ENCODE measurements at regions not wholly inside any gene's neighbourhood (a gene's known extent, or its start where the extent isn't known, plus 50 kb on each side); places are given as distances from the start of the nearest gene placed in this dataset.
A peak's percentile ranks its signal among the peaks of the same experiment; 100 is the strongest.
"Not testable (repeated sequence)": the region's sequence is repeated elsewhere in the genome, so short reads cannot be mapped to it uniquely, and the experiment has no call there.

- DNase-seq = no peak
Observed at GRCh38 chr6:81561071-81561564, 191.4 kb downstream of the TENT5A start.

DNA sequence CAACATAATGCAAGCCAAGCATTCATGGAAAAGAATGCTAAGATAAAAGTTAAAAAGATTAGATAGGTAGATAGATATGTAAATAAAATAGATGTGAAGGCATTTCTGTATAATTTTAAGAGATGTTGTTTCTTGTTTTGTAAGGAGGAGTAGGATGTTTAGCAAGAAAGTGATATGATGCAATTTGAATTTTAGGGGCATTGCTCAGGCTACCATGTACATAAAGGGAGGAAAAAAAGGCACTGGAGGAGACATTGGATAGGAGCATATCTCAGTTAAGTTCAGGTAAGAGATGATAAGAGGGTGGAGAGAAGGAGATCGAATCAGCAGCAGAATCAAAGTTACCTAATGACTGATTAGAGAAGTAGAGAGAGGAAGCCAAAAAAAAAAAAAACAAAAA lies 194.7 kb downstream of the TENT5A start:
- no peak for DNase-seq

GRCh38 chr6:81556551-81556950 lies 195.9 kb downstream of the TENT5A start:
- no peak for DNase-seq

- DNase-seq = no peak
Observed at GRCh38 chr6:81553216-81553615, 199.3 kb downstream of the TENT5A start.

- no peak for DNase-seq
Observed at GRCh38 chr6:81552644-81553043, 199.8 kb downstream of the TENT5A start.

- no peak for DNase-seq
Observed at GRCh38 chr6:81547149-81547548, 205.3 kb downstream of the TENT5A start.

DNA sequence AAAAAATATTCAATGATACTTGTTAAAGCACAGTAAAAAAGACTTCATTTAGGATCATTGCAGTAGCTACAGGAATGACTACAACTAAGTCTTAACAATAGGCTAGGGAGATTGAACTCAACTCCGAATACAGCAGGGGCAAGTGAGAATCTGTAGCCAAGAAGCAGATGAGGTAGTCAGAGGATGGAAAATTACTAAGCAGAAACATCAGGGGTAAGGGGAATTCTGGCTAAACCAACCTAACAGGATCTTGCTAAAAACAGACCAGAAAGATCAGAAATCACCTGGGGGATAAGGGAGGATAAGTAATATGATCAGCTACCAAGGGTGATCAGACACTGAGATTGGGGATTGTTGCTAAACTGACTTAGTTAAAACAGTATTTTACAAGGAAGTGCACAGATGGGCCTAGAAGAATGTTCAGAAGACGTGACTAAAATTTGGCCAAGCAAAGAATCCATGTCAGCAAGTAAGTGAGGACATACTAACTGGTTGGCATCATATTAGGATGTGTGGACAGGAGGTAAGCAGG lies 217.5 kb downstream of the TENT5A start:
- no peak for DNase-seq

GRCh38 chr6:81531869-81532561 lies 220.5 kb downstream of the TENT5A start:
- no peak for DNase-seq

DNA sequence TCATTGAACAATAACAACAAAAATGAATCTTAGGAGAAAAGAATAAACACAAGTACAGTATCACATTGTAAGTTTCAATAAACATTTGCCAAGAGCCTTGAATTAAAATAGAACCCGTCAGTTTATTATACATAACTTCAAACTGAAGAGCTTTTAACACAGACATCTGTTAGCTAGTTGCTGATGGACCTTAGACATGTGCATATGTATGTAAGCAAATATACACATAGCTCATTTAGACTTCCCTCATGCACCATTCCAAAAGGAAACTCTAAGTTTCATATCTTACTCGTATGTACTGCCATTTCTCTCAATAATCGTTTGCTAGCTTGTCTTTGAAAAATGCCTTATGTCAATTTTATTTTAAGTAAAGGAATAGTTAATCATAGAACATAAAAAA lies 235.0 kb downstream of the TENT5A start:
- DNase-seq = no peak

DNA sequence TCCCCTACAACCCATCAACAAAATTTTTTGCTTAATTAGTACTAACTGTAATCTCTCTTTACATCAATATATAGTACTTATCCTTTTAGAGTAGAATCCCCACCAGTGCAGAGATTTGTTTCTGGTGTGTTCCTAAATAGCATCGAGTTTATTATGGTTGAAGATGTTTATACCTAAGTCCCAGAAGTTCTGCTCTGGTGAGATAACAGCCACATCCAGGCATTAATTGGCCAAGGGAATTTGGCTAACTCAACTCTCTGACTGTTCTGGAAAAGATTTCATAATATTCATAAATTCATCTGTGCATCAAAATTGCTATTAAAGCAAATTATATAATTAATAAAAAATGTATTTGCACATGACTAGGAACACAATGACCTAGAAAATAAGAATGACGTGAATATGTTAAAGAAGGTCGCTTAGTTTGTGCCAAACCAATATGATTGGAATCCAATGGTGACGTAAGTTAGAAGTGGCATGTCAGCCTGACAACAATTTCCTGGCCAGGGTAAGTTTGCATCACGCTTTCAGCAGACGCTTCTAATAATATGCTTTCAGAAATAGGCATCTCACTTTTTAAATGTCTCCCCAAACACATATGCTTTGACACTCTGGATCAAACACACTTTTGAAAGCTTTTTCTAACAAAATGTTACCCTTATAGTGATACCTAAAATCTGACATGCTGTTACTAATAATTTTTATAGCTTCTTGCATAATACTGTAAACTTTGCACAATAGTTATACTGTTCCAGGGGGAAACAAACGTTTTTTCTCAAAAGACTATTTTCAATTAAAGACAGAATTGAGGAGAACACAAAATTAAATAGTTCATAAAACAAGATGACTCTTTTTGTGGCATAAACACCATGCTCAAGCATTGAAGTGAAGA lies 236.7 kb downstream of the TENT5A start:
- DNase-seq = no peak

DNA sequence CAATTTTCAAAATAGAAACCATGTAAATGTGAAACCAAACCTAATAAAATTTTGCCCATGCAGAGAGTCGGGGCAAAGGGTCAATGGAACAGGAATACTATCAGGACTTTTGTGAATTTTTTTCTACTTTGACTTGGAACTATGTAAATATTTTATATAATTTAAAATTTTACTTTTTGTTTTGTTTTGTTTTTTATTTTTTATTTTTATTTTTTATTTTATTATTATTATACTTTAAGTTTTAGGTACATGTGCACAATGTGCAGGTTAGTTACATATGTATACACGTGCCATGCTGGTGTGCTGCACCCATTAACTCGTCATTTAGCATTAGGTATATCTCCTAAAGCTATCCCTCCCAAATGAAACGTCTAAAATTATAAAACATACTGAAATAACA lies 238.3 kb downstream of the TENT5A start:
- not testable (repeated sequence) for DNase-seq

GRCh38 chr6:81511423-81511822 lies 241.1 kb downstream of the TENT5A start:
- no peak for DNase-seq

GRCh38 chr6:81495999-81496398 lies 256.5 kb downstream of the TENT5A start:
- no peak for DNase-seq

DNA sequence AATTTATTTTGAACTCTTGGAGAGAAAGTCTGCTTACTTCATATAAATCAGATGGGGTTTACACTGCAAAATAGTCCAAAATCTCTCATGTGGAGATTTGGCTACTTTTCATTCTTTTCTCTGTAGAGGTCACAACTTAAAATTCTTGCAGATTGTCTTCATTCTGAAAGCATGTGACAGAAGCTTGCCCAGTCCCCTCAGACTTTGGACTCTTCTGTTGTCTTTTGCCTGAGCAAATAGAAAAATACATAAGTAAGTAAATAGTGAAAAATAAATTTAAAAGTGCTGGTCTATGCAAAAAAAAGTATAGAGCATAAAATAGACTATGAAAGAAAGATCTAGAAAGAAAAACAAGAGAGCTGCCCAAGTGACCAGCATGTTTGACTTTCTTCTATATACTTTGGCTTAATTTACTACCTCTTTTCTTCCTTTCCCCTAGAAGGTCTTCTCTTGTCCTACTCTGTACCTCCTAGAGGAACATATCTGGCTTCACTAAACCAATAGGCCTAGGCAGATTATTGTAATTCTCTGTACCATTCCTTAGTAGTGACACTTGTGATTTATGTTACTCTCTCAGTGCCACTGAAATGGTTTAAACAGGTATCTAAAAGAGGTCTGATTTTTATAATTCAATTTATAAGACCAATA lies 260.9 kb downstream of the TENT5A start:
- no peak for DNase-seq

DNA sequence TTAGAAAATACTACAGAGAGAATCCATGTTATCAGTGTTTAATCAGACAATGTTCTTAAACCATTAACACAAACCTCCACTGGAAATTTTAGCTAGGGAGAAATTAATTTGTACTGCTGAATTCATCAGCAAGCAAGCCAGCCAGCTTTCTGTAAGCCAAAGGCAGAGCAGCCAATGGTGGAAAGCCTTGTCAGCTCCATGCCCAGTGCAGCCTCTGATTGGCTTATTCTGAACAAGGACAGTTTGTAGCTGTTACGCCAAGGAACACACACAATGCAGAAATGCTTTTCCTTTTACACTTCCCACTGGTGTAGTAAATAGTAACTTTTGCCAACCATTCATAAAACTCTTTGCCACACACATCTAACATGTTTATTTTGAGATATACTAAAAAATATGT lies 265.0 kb downstream of the TENT5A start:
- DNase-seq = no peak

- DNase-seq = no peak
Observed at GRCh38 chr6:81486234-81486633, 266.2 kb downstream of the TENT5A start.

DNA sequence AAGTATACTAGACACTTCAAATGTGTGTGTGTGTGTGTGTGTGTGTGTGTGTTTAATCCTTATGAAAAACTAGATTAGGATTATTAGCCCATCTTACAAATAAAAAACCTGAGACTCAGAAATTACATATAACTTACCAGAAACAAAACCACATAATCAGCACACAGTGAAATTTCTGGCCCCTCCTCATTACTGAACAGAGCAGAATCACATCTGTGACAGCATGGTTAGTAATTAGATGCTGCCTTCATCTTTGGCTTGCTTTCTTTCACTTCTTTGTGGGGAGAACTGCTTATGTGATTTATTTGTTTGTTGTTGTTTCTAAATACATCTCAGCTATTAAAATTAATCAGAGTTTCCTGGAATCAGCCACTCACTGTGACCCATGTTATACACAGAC lies 267.1 kb downstream of the TENT5A start:
- DNase-seq = no peak

DNA sequence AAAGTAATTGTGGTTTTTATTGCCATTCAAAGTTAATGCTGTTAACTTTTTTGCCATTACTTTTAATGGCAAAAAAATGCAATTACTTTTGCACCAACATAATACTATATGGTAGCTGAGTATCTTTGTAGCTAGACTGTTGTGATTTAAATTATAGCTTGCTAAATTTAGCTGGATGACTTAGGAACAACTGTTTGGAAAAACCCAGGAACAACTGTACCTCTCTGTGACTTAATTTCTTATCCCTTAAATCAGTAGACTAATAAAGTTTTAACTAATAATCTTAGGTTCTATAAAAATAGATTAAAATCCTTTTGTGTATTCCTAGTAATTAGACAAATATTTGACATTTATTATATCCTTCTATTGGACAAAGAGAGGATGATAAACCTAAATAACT lies 268.2 kb downstream of the TENT5A start:
- no peak for DNase-seq

DNA sequence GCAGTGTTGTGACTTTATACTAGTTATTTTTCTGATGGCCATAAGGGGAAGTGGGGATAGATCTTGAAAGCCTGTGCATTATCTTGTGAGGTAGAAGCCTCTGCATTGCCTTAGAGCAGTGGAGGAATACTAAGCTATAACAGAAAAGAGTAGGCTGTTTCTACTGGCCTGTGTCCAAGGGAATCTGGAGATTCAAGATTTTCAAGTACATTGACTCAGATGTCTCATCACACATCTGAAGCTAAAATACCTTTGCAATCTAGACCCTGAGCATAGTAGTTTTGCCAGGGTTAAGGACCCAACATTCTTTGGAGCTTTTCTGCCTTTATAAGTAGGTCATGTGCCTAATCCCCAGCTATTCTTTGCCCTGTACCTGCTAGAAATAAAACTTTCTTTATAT lies 272.3 kb downstream of the TENT5A start:
- no peak for DNase-seq

DNA sequence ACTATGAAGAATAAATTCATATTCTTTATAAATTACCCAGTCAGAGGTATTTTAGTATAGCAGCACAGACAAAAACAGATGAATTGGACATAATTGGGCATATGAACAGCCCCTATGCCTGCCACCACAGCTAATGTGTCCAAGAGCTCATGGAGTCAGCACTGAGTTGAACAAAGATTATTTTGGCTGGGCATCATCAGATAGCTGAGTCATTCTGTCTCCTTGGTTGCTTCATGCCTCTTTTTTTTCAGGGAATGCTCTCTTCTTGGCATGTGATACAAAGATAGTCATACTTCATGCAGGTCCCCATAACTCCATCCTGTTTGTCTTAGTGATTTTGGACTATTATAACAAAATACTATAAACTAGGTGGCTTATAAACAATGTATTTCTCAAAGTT lies 275.6 kb downstream of the TENT5A start:
- DNase-seq = no peak

- no peak for DNase-seq
Observed at GRCh38 chr6:81475646-81476045, 276.8 kb downstream of the TENT5A start.

DNA sequence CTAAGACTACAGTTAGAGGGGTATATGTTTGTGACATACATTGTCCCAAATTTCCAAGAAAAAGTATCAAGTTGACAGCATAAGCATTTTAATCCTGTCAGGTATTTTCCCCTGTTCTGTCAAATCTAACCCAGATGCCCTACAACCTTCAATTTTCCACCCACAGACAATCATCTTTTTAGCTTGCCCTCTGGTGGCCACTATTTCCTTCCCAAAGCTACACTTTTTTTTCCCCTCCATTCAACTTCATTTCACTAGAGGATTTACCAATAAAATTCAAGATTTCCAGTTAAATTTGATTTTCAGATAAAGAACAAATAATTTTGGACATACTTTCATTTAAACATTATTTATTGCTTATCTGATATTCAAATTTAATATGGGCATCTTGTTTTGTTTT lies 286.6 kb downstream of the TENT5A start:
- DNase-seq = peak; percentile 6

DNA sequence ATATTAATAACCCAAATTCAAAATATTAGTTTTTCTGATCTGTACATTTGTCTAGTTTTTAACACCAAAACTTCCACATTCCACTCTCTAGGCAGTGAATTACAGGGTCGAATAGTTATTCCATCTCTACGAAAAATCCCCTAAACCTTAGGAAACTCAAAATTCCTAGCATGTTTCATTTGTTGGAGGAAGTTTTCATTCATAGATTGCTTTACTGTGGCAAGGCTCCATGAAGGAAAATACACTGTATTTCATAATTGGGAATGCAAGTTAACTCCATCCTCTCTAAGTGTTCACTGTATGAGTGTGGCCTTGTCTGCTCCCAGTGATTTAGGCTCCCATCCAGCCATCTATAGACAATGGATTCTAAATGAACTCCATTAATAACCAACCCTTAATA lies 296.1 kb downstream of the TENT5A start:
- DNase-seq = no peak

GRCh38 chr6:81455641-81456040 lies 296.8 kb downstream of the TENT5A start:
- DNase-seq = no peak

Data from kidney glomerular epithelial cell (primary cell).